Lung (tissue), 11 donors: ENCODE measurements at regions not wholly inside any gene's neighbourhood (a gene's known extent, or its start where the extent isn't known, plus 50 kb on each side); places are given as distances from the start of the nearest gene placed in this dataset.

Source experiments
- ATAC-seq: fragments of 200-7000 bp; cut with Tn5 transposase; one replicate; pipeline ENCODE4 v1.9.1; 2020; ENCODE audit warnings: moderate number of reproducible peaks; ENCODE audit not compliant: insufficient read depth, low FRiP score
- DNase-seq, 3 donors: peaks; one replicate each; pipeline ENCODE4 v3.0.0-alpha.2; 2013 to 2017
- H3K27ac ChIP-seq, 2 donors: one replicate each; pipeline ENCODE4 v1.5.1; 2013; ENCODE audit warnings: mild to moderate bottlenecking in 2 of 2, moderate library complexity in 2 of 2, control low read depth in 1 of 2, inconsistent platforms in 1 of 2, low read depth in 1 of 2, low read length in 1 of 2
- H3K27me3 ChIP-seq, 3 donors: one replicate each; pipeline ENCODE4 v1.5.1; 2013; ENCODE audit warnings: low read length in 2 of 3; ENCODE audit not compliant: control insufficient read depth in 3 of 3, insufficient read depth in 3 of 3
- H3K36me3 ChIP-seq, 4 donors: one replicate each; pipeline ENCODE4 v1.5.1; 2013; ENCODE audit warnings: low read length in 4 of 4, mild to moderate bottlenecking in 1 of 4, moderate library complexity in 1 of 4; ENCODE audit not compliant: control insufficient read depth in 4 of 4, insufficient read depth in 4 of 4
- H3K4me1 ChIP-seq, 5 donors: one replicate each; pipeline ENCODE4 v1.5.1; 2013; ENCODE audit warnings: low read length in 5 of 5, mild to moderate bottlenecking in 2 of 5, moderate library complexity in 1 of 5; ENCODE audit not compliant: control insufficient read depth in 5 of 5, insufficient read depth in 5 of 5
- H3K4me3 ChIP-seq: one replicate; pipeline ENCODE4 v1.5.1; 2013; ENCODE audit warnings: mild to moderate bottlenecking, control low read depth, moderate library complexity
- H3K9ac ChIP-seq, 2 donors: one replicate each; pipeline ENCODE4 v1.5.1; 2013; ENCODE audit warnings: low read length in 2 of 2, control low read depth in 1 of 2; ENCODE audit not compliant: insufficient read depth in 1 of 2
- H3K9me3 ChIP-seq, 4 donors: one replicate each; pipeline ENCODE4 v1.5.1; 2013; ENCODE audit warnings: low read length in 3 of 4, mild to moderate bottlenecking in 1 of 4, moderate library complexity in 1 of 4; ENCODE audit not compliant: control insufficient read depth in 4 of 4, insufficient read depth in 3 of 4
- WGBS, 2 donors: extraction: QIAGEN DNeasy Blood & Tissue Kit; methylation state at CpG; one replicate each; pipeline ENCODE4 v1.1.7; 2013; 5-methylcytosine and 5-hydroxymethylcytosine counted together
- TF ChIP-seq, protein P1 (sequence below): IDR thresholded peaks from 2 replicates; pipeline ENCODE4 v1.5.1; 2012; ENCODE audit warnings: mild to moderate bottlenecking; ENCODE audit errors: control extremely low read depth, extremely low read depth
- donor health status: control.
- donor health status: control.
- donor health status: Bipolar disorder and iron deficiency.
- donor health status: healthy.
- donor health status: DM: yes; HTN: yes; CAD: no.

GRCh38 chr4:20356565-20356964 is 104.9 kb downstream of the SLIT2 start:
- Histone ChIP-seq H3K4me1 (peaks cover 0 to 6% (median 0%) of the 10 kb centered on the region in 5 donors), H3K9ac (no peak overlapping the region), H3K9me3 (no peaks in the 10 kb centered on the region), H3K36me3 (peaks cover 0 to 4% (median 0%) of the 10 kb centered on the region in 4 donors), H3K27ac (no peak overlapping the region), H3K4me3 (no peak overlapping the region), H3K27me3 (no peaks in the 10 kb centered on the region)
- peak; percentile 21 to 58 (median 46) for DNase-seq
- no peak for ATAC-seq
- TF ChIP-seq, protein P1, sequence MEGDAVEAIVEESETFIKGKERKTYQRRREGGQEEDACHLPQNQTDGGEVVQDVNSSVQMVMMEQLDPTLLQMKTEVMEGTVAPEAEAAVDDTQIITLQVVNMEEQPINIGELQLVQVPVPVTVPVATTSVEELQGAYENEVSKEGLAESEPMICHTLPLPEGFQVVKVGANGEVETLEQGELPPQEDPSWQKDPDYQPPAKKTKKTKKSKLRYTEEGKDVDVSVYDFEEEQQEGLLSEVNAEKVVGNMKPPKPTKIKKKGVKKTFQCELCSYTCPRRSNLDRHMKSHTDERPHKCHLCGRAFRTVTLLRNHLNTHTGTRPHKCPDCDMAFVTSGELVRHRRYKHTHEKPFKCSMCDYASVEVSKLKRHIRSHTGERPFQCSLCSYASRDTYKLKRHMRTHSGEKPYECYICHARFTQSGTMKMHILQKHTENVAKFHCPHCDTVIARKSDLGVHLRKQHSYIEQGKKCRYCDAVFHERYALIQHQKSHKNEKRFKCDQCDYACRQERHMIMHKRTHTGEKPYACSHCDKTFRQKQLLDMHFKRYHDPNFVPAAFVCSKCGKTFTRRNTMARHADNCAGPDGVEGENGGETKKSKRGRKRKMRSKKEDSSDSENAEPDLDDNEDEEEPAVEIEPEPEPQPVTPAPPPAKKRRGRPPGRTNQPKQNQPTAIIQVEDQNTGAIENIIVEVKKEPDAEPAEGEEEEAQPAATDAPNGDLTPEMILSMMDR = no peak
- WGBS, 2 donors = 56 to 62% methylated on average over 3 of the region's 3 CpGs

- H3K4me1 ChIP-seq = peaks cover 0 to 6% (median 0%) of the 10 kb centered on the region in 5 donors
- H3K27me3 ChIP-seq = no peaks in the 10 kb centered on the region
- TF ChIP-seq, protein P1 = no peak
- DNase-seq (no peak), ATAC-seq (no peak)
- H3K4me3 ChIP-seq = no peak overlapping the region
- no peaks in the 10 kb centered on the region for H3K9me3 ChIP-seq
- no peak overlapping the region for H3K9ac ChIP-seq
- 91 to 95% methylated on average over 8 of the region's 8 CpGs for WGBS, 2 donors
- no peak overlapping the region for H3K27ac ChIP-seq
- H3K36me3 ChIP-seq = peaks cover 0 to 4% (median 1%) of the 10 kb centered on the region in 4 donors
Measured at GRCh38 chr4:20358110-20358509, 106.4 kb downstream of the SLIT2 start.

DNA sequence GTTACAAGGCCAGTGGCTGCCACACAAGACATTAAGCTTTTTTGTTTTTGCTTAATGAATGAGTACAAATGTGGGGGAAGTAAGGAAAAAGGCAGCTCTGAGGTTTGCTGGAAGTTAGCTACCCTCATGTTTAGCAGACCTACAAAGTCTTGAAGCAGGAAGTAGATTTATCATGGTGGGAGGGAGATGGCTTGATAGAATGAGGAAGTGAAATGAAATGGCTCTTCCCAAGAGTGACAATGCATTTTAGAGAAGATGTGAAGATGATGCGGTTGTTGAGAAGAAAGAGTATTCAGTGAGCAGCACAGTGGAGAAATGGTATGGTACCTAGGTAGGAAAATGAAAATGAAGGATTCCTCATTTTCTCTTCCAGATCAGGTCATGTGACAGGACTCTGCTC is 108.0 kb downstream of the SLIT2 start:
- ATAC-seq (no peak), DNase-seq (no peak)
- WGBS, 2 donors = 82 to 88% methylated on average over 1 of the region's 1 CpG
- H3K4me1 ChIP-seq = peaks cover 0 to 6% (median 0%) of the 10 kb centered on the region in 5 donors
- no peaks in the 10 kb centered on the region for H3K27me3 ChIP-seq
- TF ChIP-seq, protein P1 = no peak
- no peak overlapping the region for H3K9ac ChIP-seq
- H3K36me3 ChIP-seq = peaks cover 0 to 4% (median 1%) of the 10 kb centered on the region in 4 donors
- no peaks in the 10 kb centered on the region for H3K9me3 ChIP-seq
- no peak overlapping the region for H3K27ac ChIP-seq
- H3K4me3 ChIP-seq = no peak overlapping the region

DNA sequence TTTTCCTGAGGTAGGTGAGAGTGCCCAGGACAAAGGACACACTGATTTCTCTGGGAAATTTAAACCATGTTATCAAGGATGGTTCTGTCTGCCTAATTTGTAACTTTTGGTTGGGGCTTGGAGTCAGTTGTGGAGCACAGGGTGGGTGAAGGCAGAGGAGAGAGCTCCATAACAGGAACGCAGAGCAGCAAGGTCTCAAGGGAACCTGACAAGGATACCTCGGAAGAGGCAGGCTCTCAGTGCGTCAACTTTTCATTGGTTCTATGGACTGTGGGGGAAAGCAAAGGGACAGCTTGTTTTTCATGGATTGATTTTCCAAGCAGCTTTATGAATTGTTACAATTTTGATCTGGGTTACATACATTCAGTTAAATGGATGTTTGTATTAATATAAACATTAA is 110.4 kb downstream of the SLIT2 start:
- no peak overlapping the region for H3K27ac ChIP-seq
- DNase-seq = no peak
- no peaks in the 10 kb centered on the region for H3K27me3 ChIP-seq
- H3K9ac ChIP-seq = no peak overlapping the region
- H3K36me3 ChIP-seq = peaks cover 0 to 15% (median 6%) of the 10 kb centered on the region in 4 donors
- H3K4me1 ChIP-seq = no peaks in the 10 kb centered on the region
- WGBS, 2 donors = 91 to 93% methylated on average over 3 of the region's 3 CpGs
- TF ChIP-seq, protein P1 = no peak
- H3K9me3 ChIP-seq = no peaks in the 10 kb centered on the region
- no peak overlapping the region for H3K4me3 ChIP-seq
- no peak for ATAC-seq
